NCI-H2029 (cell line): ENCODE measurements at regions not wholly inside any gene's neighbourhood (a gene's known extent, or its start where the extent isn't known, plus 50 kb on each side); places are given as distances from the start of the nearest gene placed in this dataset.
"Not testable (repeated sequence)": the region's sequence is repeated elsewhere in the genome, so short reads cannot be mapped to it uniquely, and the experiment has no call there.

Source experiments
- DNase-seq: peaks from one replicate; lab custom pipeline; 2025; lab: John Stamatoyannopoulos, UW

- DNase-seq, result not testable (repeated sequence)
Measured at GRCh38 chr11:33527738-33528137, 172.9 kb downstream of the C11orf91 start.

- DNase-seq, result no peak
Measured at GRCh38 chr11:33525789-33526188, 174.8 kb downstream of the C11orf91 start.

- no peak for DNase-seq
Measured at GRCh38 chr11:33521384-33521783, 179.2 kb downstream of the C11orf91 start.

- DNase-seq, result no peak
Measured at GRCh38 chr11:33520112-33520511, 180.5 kb downstream of the C11orf91 start.

- DNase-seq, result no peak
Measured at GRCh38 chr11:33515347-33515746, 185.3 kb downstream of the C11orf91 start.

- no peak for DNase-seq
Measured at GRCh38 chr11:33514079-33514925, 186.3 kb downstream of the C11orf91 start.

- DNase-seq, result no peak
Measured at GRCh38 chr11:33509632-33510031, 191.0 kb downstream of the C11orf91 start.

- peak; percentile 12 for DNase-seq
Measured at GRCh38 chr11:33507967-33508366, 192.7 kb downstream of the C11orf91 start.

GRCh38 chr11:33507356-33507755 is 193.3 kb downstream of the C11orf91 start:
- no peak for DNase-seq

GRCh38 chr11:33505093-33505492 is 195.5 kb downstream of the C11orf91 start:
- no peak for DNase-seq

- DNase-seq, result no peak
Measured at GRCh38 chr11:33500861-33501479, 199.7 kb downstream of the C11orf91 start.

- no peak for DNase-seq
Measured at GRCh38 chr11:33500332-33500731, 200.3 kb downstream of the C11orf91 start.

- DNase-seq, result no peak
Measured at GRCh38 chr11:33492596-33492995, 208.0 kb downstream of the C11orf91 start.

GRCh38 chr11:33490842-33491370 is 209.7 kb downstream of the C11orf91 start:
- DNase-seq, result no peak

GRCh38 chr11:33488971-33489370 is 211.7 kb downstream of the C11orf91 start:
- DNase-seq, result no peak

- DNase-seq, result no peak
Measured at GRCh38 chr11:33480626-33481025, 220.0 kb downstream of the C11orf91 start.

GRCh38 chr11:33479231-33479630 is 221.4 kb downstream of the C11orf91 start:
- peak; percentile 89 for DNase-seq

GRCh38 chr11:33478111-33478573 is 221.0 kb downstream of the HIPK3 start:
- DNase-seq, result peak; percentile 79

GRCh38 chr11:33476945-33477606 is 219.9 kb downstream of the HIPK3 start:
- DNase-seq, result no peak

GRCh38 chr11:33475993-33476392 is 218.8 kb downstream of the HIPK3 start:
- DNase-seq, result no peak

- no peak for DNase-seq
Measured at GRCh38 chr11:33474866-33475265, 217.7 kb downstream of the HIPK3 start.

- no peak for DNase-seq
Measured at GRCh38 chr11:33471541-33471940, 214.4 kb downstream of the HIPK3 start.

- DNase-seq, result no peak
Measured at GRCh38 chr11:33467966-33468365, 210.8 kb downstream of the HIPK3 start.
